PC-9 (cell line): ENCODE measurements at regions not wholly inside any gene's neighbourhood (a gene's known extent, or its start where the extent isn't known, plus 50 kb on each side); places are given as distances from the start of the nearest gene placed in this dataset.

ENCODE experiments used
- BruUV-seq: library from RNA; stranded (reverse); fragments of 400-500 nt; replicated peaks from 2 replicates; lab custom pipeline; 2021; lab: Mats Ljungman, UMichigan
- CTCF ChIA-PET: fragments of 300-600 bp; sonication (Branson Sonifier 250); formaldehyde crosslinking; loops from one replicate; lab custom pipeline; 2022; ENCODE audit warnings: antibody characterized with exemption; lab: Charles Lee
- POLR2A ChIA-PET: fragments of 300-600 bp; sonication (Branson Sonifier 250); formaldehyde crosslinking; loops from one replicate; lab custom pipeline; 2022; ENCODE audit warnings: antibody characterized with exemption; ENCODE audit not compliant: unreplicated experiment; lab: Charles Lee
- DNase-seq, 2 experiments: peaks; one replicate each; pipeline versions ENCODE4 v3.0.0 to v3.0.0-alpha.2; 2015 to 2022; ENCODE audit warnings: mixed read lengths in 1 of 2
- H2AFZ ChIP-seq: fragments of 200-600 bp; sonication (generic); 2 replicates; pipeline ENCODE4 v1.8.1; 2017; ENCODE audit warnings: antibody characterized with exemption
- H3F3A ChIP-seq: fragments of 200-600 bp; sonication (generic); 2 replicates; pipeline ENCODE4 v1.8.1; 2017; ENCODE audit warnings: antibody characterized with exemption, mild to moderate bottlenecking, low read depth; ENCODE audit not compliant: insufficient read depth
- H3K27ac ChIP-seq: fragments of 200-600 bp; sonication (generic); 2 replicates; pipeline ENCODE4 v1.6.1; 2016; ENCODE audit warnings: mixed run types
- H3K27me3 ChIP-seq: fragments of 200-600 bp; sonication (generic); 2 replicates; pipeline ENCODE4 v1.6.1; 2016; ENCODE audit warnings: low read depth, mixed run types; ENCODE audit not compliant: insufficient read depth
- H3K36me3 ChIP-seq: fragments of 200-600 bp; sonication (generic); 2 replicates; pipeline ENCODE4 v1.6.1; 2016; ENCODE audit warnings: low read depth, mixed run types
- H3K4me1 ChIP-seq: fragments of 200-600 bp; sonication (generic); replicated peaks from 2 replicates; pipeline ENCODE4 v1.6.1; 2016; ENCODE audit warnings: mixed run types; ENCODE audit not compliant: insufficient read depth
- H3K4me2 ChIP-seq: fragments of 200-600 bp; sonication (generic); 2 replicates; pipeline ENCODE4 v1.6.1; 2017; ENCODE audit warnings: mixed run types
- H3K4me3 ChIP-seq: fragments of 200-600 bp; sonication (generic); 2 replicates; pipeline ENCODE4 v1.6.1; 2016; ENCODE audit warnings: mixed run types
- H3K79me2 ChIP-seq: fragments of 200-600 bp; sonication (generic); 2 replicates; pipeline ENCODE4 v1.6.1; 2017; ENCODE audit warnings: low read depth, mixed run types
- H3K9me2 ChIP-seq: fragments of 200-600 bp; sonication (generic); 2 replicates; pipeline ENCODE4 v1.8.1; 2017; ENCODE audit warnings: mild to moderate bottlenecking; ENCODE audit not compliant: insufficient read depth
- H3K9me3 ChIP-seq: fragments of 200-600 bp; sonication (generic); 2 replicates; pipeline ENCODE4 v1.8.1; 2016; ENCODE audit warnings: low read depth; ENCODE audit not compliant: insufficient read depth
- H4K20me1 ChIP-seq: fragments of 200-600 bp; sonication (generic); 2 replicates; pipeline ENCODE4 v1.8.1; 2017; ENCODE audit not compliant: insufficient read depth
- CTCF ChIP-seq: fragments of 200-600 bp; sonication (generic); conservative IDR thresholded peaks from 2 replicates; pipeline ENCODE4 v1.6.1; 2017; ENCODE audit warnings: mixed run types, antibody characterized with exemption, mild to moderate bottlenecking, moderate library complexity
- EZH2 ChIP-seq: fragments of 200-600 bp; sonication (generic); IDR thresholded peaks from 2 replicates; pipeline ENCODE4 v1.8.0; 2017; ENCODE audit warnings: antibody characterized with exemption, low read depth
- intact Hi-C: fragments of 100-400 bp; cut with micrococcal nuclease; formaldehyde crosslinking; loops from one replicate; pipeline ENCODE4 v1.10.0; 2022; ENCODE audit not compliant: unreplicated experiment

GRCh38 chr18:41875094-41875780 lies 79.8 kb upstream of the PIK3C3 start:
- H3K4me1 ChIP-seq: peaks cover 33% of the 10 kb centered on the region
- H3K4me3 ChIP-seq: 0 out of 2 replicates have a peak overlapping the region, but pooled peaks have one; percentile 24
- no peaks in the 10 kb centered on the region for H3K79me2 ChIP-seq
- H3F3A ChIP-seq: no peaks in the 10 kb centered on the region
- H3K27ac ChIP-seq: no peak overlapping the region
- intact Hi-C loops: no loop called here
- no TSS peak for BruUV-seq
- no peaks in the 10 kb centered on the region for H3K27me3 ChIP-seq
- no peak overlapping the region for H2AFZ ChIP-seq
- TF ChIP-seq EZH2: no peak
- TF ChIP-seq CTCF: no peak
- peak in 1 of 2 experiments; percentile 60 for DNase-seq
- no peaks in the 10 kb centered on the region for H3K9me3 ChIP-seq
- ChIA-PET CTCF (no interaction called here), POLR2A (interaction anchor here (0.6 kb wide), 1 partner anchor 235 kb away, joined by 6 read pairs; no protein-coding TSS in a partner anchor)
- H3K9me2 ChIP-seq: no peaks in the 10 kb centered on the region
- no peaks in the 10 kb centered on the region for H4K20me1 ChIP-seq
- H3K4me2 ChIP-seq: no peak overlapping the region
- no peaks in the 10 kb centered on the region for H3K36me3 ChIP-seq

GRCh38 chr18:41873730-41874129 lies 81.3 kb upstream of the PIK3C3 start:
- H3K4me2 ChIP-seq: no peak overlapping the region
- no peaks in the 10 kb centered on the region for H3K27me3 ChIP-seq
- no peak overlapping the region for H2AFZ ChIP-seq
- H4K20me1 ChIP-seq: no peaks in the 10 kb centered on the region
- H3F3A ChIP-seq: no peaks in the 10 kb centered on the region
- H3K9me2 ChIP-seq: no peaks in the 10 kb centered on the region
- H3K27ac ChIP-seq: no peak overlapping the region
- TF ChIP-seq EZH2 (no peak), CTCF (no peak)
- no TSS peak for BruUV-seq
- POLR2A ChIA-PET: interaction anchor here (0.6 kb wide), 1 partner anchor 53 kb away, joined by 3 read pairs; no protein-coding TSS in a partner anchor
- no peaks in the 10 kb centered on the region for H3K79me2 ChIP-seq
- peaks cover 34% of the 10 kb centered on the region for H3K4me1 ChIP-seq
- H3K4me3 ChIP-seq: no peak overlapping the region
- CTCF ChIA-PET: no interaction called here
- no peak for DNase-seq
- no peaks in the 10 kb centered on the region for H3K9me3 ChIP-seq
- no peaks in the 10 kb centered on the region for H3K36me3 ChIP-seq
- intact Hi-C loops: no loop called here

GRCh38 chr18:41872206-41872605 lies 82.8 kb upstream of the PIK3C3 start:
- ChIA-PET POLR2A (no interaction called here), CTCF (no interaction called here)
- Histone ChIP-seq H3K4me2 (no peak overlapping the region), H3K9me3 (no peaks in the 10 kb centered on the region), H3K27me3 (no peaks in the 10 kb centered on the region), H3K9me2 (no peaks in the 10 kb centered on the region), H2AFZ (no peak overlapping the region), H3K27ac (peak overlapping the region; percentile 41; the same call in 1 of the 2 replicates), H3K4me3 (no peak overlapping the region), H3K36me3 (no peaks in the 10 kb centered on the region), H3F3A (no peaks in the 10 kb centered on the region), H3K4me1 (peaks cover 34% of the 10 kb centered on the region), H4K20me1 (no peaks in the 10 kb centered on the region), H3K79me2 (no peaks in the 10 kb centered on the region)
- intact Hi-C loops: no loop called here
- no peak for TF ChIP-seq EZH2
- no peak for TF ChIP-seq CTCF
- DNase-seq: no peak
- BruUV-seq: no TSS peak
